ENCODE measurements at regions not wholly inside any gene's neighbourhood (a gene's known extent, or its start where the extent isn't known, plus 50 kb on each side); places are given as distances from the start of the nearest gene placed in this dataset.

DNA sequence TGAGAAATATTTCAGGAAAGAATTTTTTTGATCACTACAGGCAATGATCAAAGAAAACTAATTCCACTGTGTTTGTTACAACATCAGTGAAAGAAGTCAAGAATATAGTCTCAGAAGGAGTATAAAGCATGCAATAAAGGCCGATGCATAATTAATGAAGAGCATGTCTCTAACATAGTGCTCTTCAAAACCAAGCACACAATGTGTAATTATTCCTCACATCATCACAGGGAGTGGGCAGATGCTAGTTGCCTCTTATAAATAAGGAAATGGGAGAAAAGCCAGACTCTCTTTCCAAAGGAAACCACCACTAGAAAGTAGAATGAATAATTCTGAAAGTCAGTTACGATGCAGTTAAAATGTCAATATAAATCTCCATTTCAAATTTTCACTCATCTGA, 220.1 kb downstream of the TEX36 start:
- TF ChIP-seq EZH2phosphoT487 (IDR thresholded peaks at IDR 0.05; ENCODE audit: insufficient read depth, low read depth) (no peak), EZH2 (IDR thresholded peaks at IDR 0.05; ENCODE audit: insufficient read depth, poor library complexity, severe bottlenecking) (no peak)
